ENCODE measurements at regions not wholly inside any gene's neighbourhood (a gene's known extent, or its start where the extent isn't known, plus 50 kb on each side); places are given as distances from the start of the nearest gene placed in this dataset.

DNA sequence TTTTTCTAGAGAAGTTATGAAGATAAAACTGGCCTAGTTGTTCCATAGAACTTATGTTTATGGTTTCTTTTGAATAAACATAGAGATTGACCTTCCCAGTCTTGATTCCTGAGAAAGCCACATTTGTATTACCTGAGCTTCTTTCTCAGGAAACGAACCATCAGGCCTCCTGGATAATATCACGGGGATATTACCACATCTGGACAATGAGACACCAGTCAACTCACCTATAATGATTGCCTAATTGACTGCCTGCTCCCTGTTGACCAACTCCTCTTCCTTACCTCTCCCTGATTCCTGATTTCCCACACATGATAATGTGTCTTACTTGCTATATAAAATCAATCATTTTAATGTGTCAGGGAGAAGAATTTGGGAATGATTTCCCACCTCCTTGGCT lies 822.7 kb downstream of the LRFN5 start (continued):
- TF ChIP-seq SIN3A (IDR thresholded peaks at IDR 0.05; ENCODE audit: borderline replicate concordance, low read depth, low read length) = no peak
- TF ChIP-seq, protein P1, sequence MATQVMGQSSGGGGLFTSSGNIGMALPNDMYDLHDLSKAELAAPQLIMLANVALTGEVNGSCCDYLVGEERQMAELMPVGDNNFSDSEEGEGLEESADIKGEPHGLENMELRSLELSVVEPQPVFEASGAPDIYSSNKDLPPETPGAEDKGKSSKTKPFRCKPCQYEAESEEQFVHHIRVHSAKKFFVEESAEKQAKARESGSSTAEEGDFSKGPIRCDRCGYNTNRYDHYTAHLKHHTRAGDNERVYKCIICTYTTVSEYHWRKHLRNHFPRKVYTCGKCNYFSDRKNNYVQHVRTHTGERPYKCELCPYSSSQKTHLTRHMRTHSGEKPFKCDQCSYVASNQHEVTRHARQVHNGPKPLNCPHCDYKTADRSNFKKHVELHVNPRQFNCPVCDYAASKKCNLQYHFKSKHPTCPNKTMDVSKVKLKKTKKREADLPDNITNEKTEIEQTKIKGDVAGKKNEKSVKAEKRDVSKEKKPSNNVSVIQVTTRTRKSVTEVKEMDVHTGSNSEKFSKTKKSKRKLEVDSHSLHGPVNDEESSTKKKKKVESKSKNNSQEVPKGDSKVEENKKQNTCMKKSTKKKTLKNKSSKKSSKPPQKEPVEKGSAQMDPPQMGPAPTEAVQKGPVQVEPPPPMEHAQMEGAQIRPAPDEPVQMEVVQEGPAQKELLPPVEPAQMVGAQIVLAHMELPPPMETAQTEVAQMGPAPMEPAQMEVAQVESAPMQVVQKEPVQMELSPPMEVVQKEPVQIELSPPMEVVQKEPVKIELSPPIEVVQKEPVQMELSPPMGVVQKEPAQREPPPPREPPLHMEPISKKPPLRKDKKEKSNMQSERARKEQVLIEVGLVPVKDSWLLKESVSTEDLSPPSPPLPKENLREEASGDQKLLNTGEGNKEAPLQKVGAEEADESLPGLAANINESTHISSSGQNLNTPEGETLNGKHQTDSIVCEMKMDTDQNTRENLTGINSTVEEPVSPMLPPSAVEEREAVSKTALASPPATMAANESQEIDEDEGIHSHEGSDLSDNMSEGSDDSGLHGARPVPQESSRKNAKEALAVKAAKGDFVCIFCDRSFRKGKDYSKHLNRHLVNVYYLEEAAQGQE (IDR thresholded peaks at IDR 0.05; ENCODE audit: low read depth, low read length) = no peak
- TF ChIP-seq TEAD4 (IDR thresholded peaks at IDR 0.05; ENCODE audit: borderline replicate concordance, insufficient read depth) = no peak
- TF ChIP-seq MXI1 (IDR thresholded peaks at IDR 0.05; ENCODE audit: low read depth, low read length) = no peak
- TF ChIP-seq JUND (IDR thresholded peaks at IDR 0.05) = no peak
- TF ChIP-seq TAF1 (IDR thresholded peaks at IDR 0.05; ENCODE audit: borderline replicate concordance, low read depth, low read length) = no peak
- no peak for TF ChIP-seq GABPA (IDR thresholded peaks at IDR 0.05; ENCODE audit: low read depth)

DNA sequence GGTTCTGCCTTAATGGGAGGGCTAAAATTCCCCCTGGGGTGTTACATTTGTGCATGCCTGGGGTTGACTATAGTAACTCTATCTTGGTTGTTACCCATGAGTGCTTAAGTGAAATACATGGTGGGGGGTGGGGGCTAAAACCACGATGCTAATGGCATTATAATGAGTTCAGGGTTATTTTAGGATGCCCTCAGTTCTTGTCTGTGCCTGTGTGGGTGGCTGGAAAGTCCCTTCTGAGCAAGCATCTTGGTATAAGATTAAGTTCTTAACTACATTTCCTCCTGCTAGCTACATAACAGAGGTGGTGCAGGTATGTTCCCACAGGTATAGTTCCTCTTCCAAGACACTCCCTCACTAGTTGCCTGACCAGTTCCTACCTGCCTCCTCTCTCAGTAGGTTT lies 822.3 kb downstream of the LRFN5 start:
- DNase-seq = no peak
- H3K4me1 ChIP-seq (ENCODE audit: control insufficient read depth in 1 of 2, insufficient read depth in 2 of 2, low read depth in 1 of 2, low read length in 1 of 2) = no peaks in the 10 kb centered on the region
- ChIA-PET CTCF (no interaction called here), POLR2A (no interaction called here)
- H3K27ac ChIP-seq (ENCODE audit: low read depth in 2 of 2, low read length in 1 of 2) = no peak overlapping the region
- no peak overlapping the region for H3K9ac ChIP-seq
- H2AFZ ChIP-seq (ENCODE audit: low read depth) = no peak overlapping the region
- H3K9me3 ChIP-seq = no peaks in the 10 kb centered on the region
- TF ChIP-seq, protein P2, sequence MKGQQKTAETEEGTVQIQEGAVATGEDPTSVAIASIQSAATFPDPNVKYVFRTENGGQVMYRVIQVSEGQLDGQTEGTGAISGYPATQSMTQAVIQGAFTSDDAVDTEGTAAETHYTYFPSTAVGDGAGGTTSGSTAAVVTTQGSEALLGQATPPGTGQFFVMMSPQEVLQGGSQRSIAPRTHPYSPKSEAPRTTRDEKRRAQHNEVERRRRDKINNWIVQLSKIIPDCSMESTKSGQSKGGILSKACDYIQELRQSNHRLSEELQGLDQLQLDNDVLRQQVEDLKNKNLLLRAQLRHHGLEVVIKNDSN (IDR thresholded peaks at IDR 0.05; ENCODE audit: borderline replicate concordance, low read depth) = no peak
- TF ChIP-seq NFIC (IDR thresholded peaks at IDR 0.05; ENCODE audit: borderline replicate concordance) = no peak
- TF ChIP-seq GABPA (IDR thresholded peaks at IDR 0.05; ENCODE audit: low read depth) = no peak
- TF ChIP-seq FOXM1 (IDR thresholded peaks at IDR 0.05; ENCODE audit: low read depth) = no peak
- no peak for TF ChIP-seq FOSL2 (IDR thresholded peaks at IDR 0.05; ENCODE audit: borderline replicate concordance, low read depth)
- TF ChIP-seq, protein P1 (IDR thresholded peaks at IDR 0.05; ENCODE audit: low read depth, low read length) = no peak
- TF ChIP-seq CHD2 (IDR thresholded peaks at IDR 0.05; ENCODE audit: low read length, partially characterized antibody) = no peak
- TF ChIP-seq RXRA (IDR thresholded peaks at IDR 0.05; ENCODE audit: borderline replicate concordance, low read depth) = no peak
- TF ChIP-seq, protein P3, sequence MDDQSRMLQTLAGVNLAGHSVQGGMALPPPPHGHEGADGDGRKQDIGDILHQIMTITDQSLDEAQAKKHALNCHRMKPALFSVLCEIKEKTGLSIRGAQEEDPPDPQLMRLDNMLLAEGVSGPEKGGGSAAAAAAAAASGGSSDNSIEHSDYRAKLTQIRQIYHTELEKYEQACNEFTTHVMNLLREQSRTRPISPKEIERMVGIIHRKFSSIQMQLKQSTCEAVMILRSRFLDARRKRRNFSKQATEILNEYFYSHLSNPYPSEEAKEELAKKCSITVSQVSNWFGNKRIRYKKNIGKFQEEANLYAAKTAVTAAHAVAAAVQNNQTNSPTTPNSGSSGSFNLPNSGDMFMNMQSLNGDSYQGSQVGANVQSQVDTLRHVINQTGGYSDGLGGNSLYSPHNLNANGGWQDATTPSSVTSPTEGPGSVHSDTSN (IDR thresholded peaks at IDR 0.05) = no peak
- TF ChIP-seq MXI1 (IDR thresholded peaks at IDR 0.05; ENCODE audit: low read depth, low read length) = no peak
- TF ChIP-seq POLR2AphosphoS5 (IDR thresholded peaks at IDR 0.05; ENCODE audit: low read depth, low read length) = no peak
- TF ChIP-seq FOXJ3 (CRISPR knock-in tag; IDR thresholded peaks at IDR 0.05) = no peak
- no peak for TF ChIP-seq SIN3A (IDR thresholded peaks at IDR 0.05; ENCODE audit: borderline replicate concordance, low read depth, low read length)
- TF ChIP-seq JUND (IDR thresholded peaks at IDR 0.05) = no peak
- TF ChIP-seq TCF12 (IDR thresholded peaks at IDR 0.05) = no peak
- TF ChIP-seq NRF1 (IDR thresholded peaks at IDR 0.05; ENCODE audit: low read depth, low read length) = no peak
- no peaks in the 10 kb centered on the region for H3K9me2 ChIP-seq
- H3K4me3 ChIP-seq (ENCODE audit: low read depth in 2 of 2, low read length in 1 of 2) = no peak overlapping the region
- no peak overlapping the region for H3K4me2 ChIP-seq
- no peaks in the 10 kb centered on the region for H4K20me1 ChIP-seq (ENCODE audit: insufficient read depth)
- H3K79me2 ChIP-seq (ENCODE audit: insufficient read depth) = no peaks in the 10 kb centered on the region
- H3F3A ChIP-seq (replicated peaks; ENCODE audit: insufficient read depth) = no peaks in the 10 kb centered on the region
- no peaks in the 10 kb centered on the region for H3K36me3 ChIP-seq (replicated peaks in 1 of 2; ENCODE audit: control insufficient read depth in 1 of 2, insufficient read depth in 2 of 2, low read length in 1 of 2)
- no peaks in the 10 kb centered on the region for H3K27me3 ChIP-seq (ENCODE audit: insufficient read depth)
- 0% methylated on average over 1 of the region's 1 CpG for WGBS (ENCODE audit: low lambda C conversion rate)

Measured in SK-N-SH (cell line).